NCI-H2107 treated with DMSO at 0.1 percent for 48 hours (cell line): ENCODE measurements at regions not wholly inside any gene's neighbourhood (a gene's known extent, or its start where the extent isn't known, plus 50 kb on each side); places are given as distances from the start of the nearest gene placed in this dataset.
"Not testable (repeated sequence)": the region's sequence is repeated elsewhere in the genome, so short reads cannot be mapped to it uniquely, and the experiment has no call there.

Experiments
- DNase-seq: peaks from one replicate; lab custom pipeline; 2025; ENCODE audit not compliant: unreplicated experiment; lab: John Stamatoyannopoulos, UW

GRCh38 chr2:34519659-34520058 lies 920.6 kb upstream of the FAM98A start:
- DNase-seq: no peak

GRCh38 chr2:34498561-34498960 lies 899.5 kb upstream of the FAM98A start:
- no peak for DNase-seq

GRCh38 chr2:34494192-34494591 lies 895.1 kb upstream of the FAM98A start:
- DNase-seq: not testable (repeated sequence)

- DNase-seq: no peak
These were observed 893.7 kb upstream of the FAM98A start for GRCh38 chr2:34492561-34493455.

GRCh38 chr2:34486965-34487364 lies 887.9 kb upstream of the FAM98A start:
- no peak for DNase-seq

GRCh38 chr2:34481542-34481941 lies 882.4 kb upstream of the FAM98A start:
- no peak for DNase-seq

GRCh38 chr2:34480366-34480765 lies 881.3 kb upstream of the FAM98A start:
- DNase-seq: no peak

GRCh38 chr2:34475156-34475555 lies 876.1 kb upstream of the FAM98A start:
- DNase-seq: no peak

GRCh38 chr2:34474646-34475045 lies 875.5 kb upstream of the FAM98A start:
- no peak for DNase-seq

GRCh38 chr2:34447097-34447496 lies 848.0 kb upstream of the FAM98A start:
- no peak for DNase-seq

- no peak for DNase-seq
These were observed 824.2 kb upstream of the FAM98A start for GRCh38 chr2:34423301-34423700.

- DNase-seq: no peak
These were observed 820.8 kb upstream of the FAM98A start for GRCh38 chr2:34419856-34420255.

GRCh38 chr2:34416856-34417255 lies 817.8 kb upstream of the FAM98A start:
- no peak for DNase-seq

- no peak for DNase-seq
These were observed 815.8 kb upstream of the FAM98A start for GRCh38 chr2:34414856-34415255.

- no peak for DNase-seq
These were observed 809.0 kb upstream of the FAM98A start for GRCh38 chr2:34408100-34408499.

GRCh38 chr2:34403512-34403911 lies 804.4 kb upstream of the FAM98A start:
- DNase-seq: no peak

GRCh38 chr2:34402376-34402775 lies 803.3 kb upstream of the FAM98A start:
- DNase-seq: no peak

GRCh38 chr2:34401186-34401585 lies 802.1 kb upstream of the FAM98A start:
- no peak for DNase-seq

- DNase-seq: no peak
These were observed 789.3 kb upstream of the FAM98A start for GRCh38 chr2:34388446-34388845.

GRCh38 chr2:34387536-34387935 lies 788.4 kb upstream of the FAM98A start:
- DNase-seq: no peak

- DNase-seq: no peak
These were observed 780.5 kb upstream of the FAM98A start for GRCh38 chr2:34379586-34379985.

- DNase-seq: no peak
These were observed 774.6 kb upstream of the FAM98A start for GRCh38 chr2:34373586-34374233.
